NCI-H146 treated with DMSO at 0.1 percent for 48 hours (cell line): ENCODE measurements at regions not wholly inside any gene's neighbourhood (a gene's known extent, or its start where the extent isn't known, plus 50 kb on each side); places are given as distances from the start of the nearest gene placed in this dataset.
"Not testable (repeated sequence)": the region's sequence is repeated elsewhere in the genome, so short reads cannot be mapped to it uniquely, and the experiment has no call there.

Experiments used
- DNase-seq: peaks from one replicate; lab custom pipeline; 2025; ENCODE audit not compliant: unreplicated experiment; lab: John Stamatoyannopoulos, UW

- DNase-seq = no peak
These were observed 150.6 kb upstream of the PITX1 start for GRCh38 chr5:135184646-135185045.

GRCh38 chr5:135183464-135183863 is 149.4 kb upstream of the PITX1 start:
- DNase-seq = no peak

- DNase-seq = no peak
These were observed 148.6 kb upstream of the PITX1 start for GRCh38 chr5:135182675-135183074.

- no peak for DNase-seq
These were observed 147.6 kb upstream of the PITX1 start for GRCh38 chr5:135181653-135182052.

- peak; percentile 71 for DNase-seq
These were observed 145.4 kb upstream of the PITX1 start for GRCh38 chr5:135179308-135179980.

GRCh38 chr5:135178476-135179155 is 144.6 kb upstream of the PITX1 start:
- no peak for DNase-seq

- no peak for DNase-seq
These were observed 143.6 kb upstream of the PITX1 start for GRCh38 chr5:135177591-135177990.

GRCh38 chr5:135176991-135177390 is 143.0 kb upstream of the PITX1 start:
- no peak for DNase-seq

GRCh38 chr5:135174315-135175096 is 140.5 kb upstream of the PITX1 start:
- DNase-seq = no peak

- DNase-seq = no peak
These were observed 139.7 kb upstream of the PITX1 start for GRCh38 chr5:135173662-135174290.

GRCh38 chr5:135172718-135173117 is 138.7 kb upstream of the PITX1 start:
- no peak for DNase-seq

GRCh38 chr5:135171336-135171735 is 137.3 kb upstream of the PITX1 start:
- DNase-seq = no peak

- no peak for DNase-seq
These were observed 136.5 kb upstream of the PITX1 start for GRCh38 chr5:135170500-135170899.

GRCh38 chr5:135169753-135170152 is 135.7 kb upstream of the PITX1 start:
- no peak for DNase-seq

- no peak for DNase-seq
These were observed 133.6 kb upstream of the PITX1 start for GRCh38 chr5:135167634-135168033.

GRCh38 chr5:135164873-135165614 is 131.0 kb upstream of the PITX1 start:
- not testable (repeated sequence) for DNase-seq

GRCh38 chr5:135163964-135164363 is 129.9 kb upstream of the PITX1 start:
- no peak for DNase-seq

- DNase-seq = no peak
These were observed 129.4 kb upstream of the PITX1 start for GRCh38 chr5:135163391-135163790.

- DNase-seq = no peak
These were observed 128.7 kb upstream of the PITX1 start for GRCh38 chr5:135162661-135163265.

GRCh38 chr5:135161221-135161620 is 127.2 kb upstream of the PITX1 start:
- DNase-seq = no peak
